HCT116 (cell line): ENCODE measurements at regions not wholly inside any gene's neighbourhood (a gene's known extent, or its start where the extent isn't known, plus 50 kb on each side); places are given as distances from the start of the nearest gene placed in this dataset.

Source experiments
- ATAC-seq: fragments of 200-7000 bp; cut with Tn5 transposase; 2 replicates; pipeline ENCODE4 v1.9.1; 2020; ENCODE audit warnings: mild to moderate bottlenecking, moderate library complexity
- BruUV-seq: library from RNA; stranded (reverse); fragments of 400-500 nt; replicated peaks from 2 replicates; lab custom pipeline; 2021; lab: Mats Ljungman, UMichigan
- CTCF ChIA-PET: fragments of 300-600 bp; sonication (Branson Sonifier 250); formaldehyde crosslinking; loops from one replicate; lab custom pipeline; 2021; ENCODE audit warnings: antibody characterized with exemption; lab: Charles Lee
- POLR2A ChIA-PET: fragments of 300-600, 350-600 bp; sonication (Branson Sonifier 250); formaldehyde crosslinking; loops from one replicate; lab custom pipeline; 2021; ENCODE audit warnings: antibody characterized with exemption; lab: Charles Lee
- RAD21 ChIA-PET, 2 experiments: fragments of 300-600 bp; sonication (Branson Sonifier 250); formaldehyde crosslinking; loops; one replicate each; lab custom pipeline; 2023; ENCODE audit warnings: low total read pairs in 2 of 2; ENCODE audit not compliant: uncharacterized antibody in 2 of 2, unreplicated experiment in 2 of 2, low non-redundant PET in 1 of 2; lab: Charles Lee
- DNase-seq: peaks from one replicate; pipeline ENCODE4 v3.0.0-alpha.2; 2010; ENCODE audit warnings: low read depth, low spot score
- H2AFZ ChIP-seq: fragments of 200-600 bp; shearing (Covaris generic), sonication (generic); 2 replicates; pipeline ENCODE4 v1.6.1; 2017; ENCODE audit warnings: low read depth, mixed run types, mixed read lengths, antibody characterized with exemption, low read length; ENCODE audit not compliant: poor library complexity, severe bottlenecking
- H3K27ac ChIP-seq: 2 replicates; pipeline ENCODE4 v1.5.1; 2012; ENCODE audit warnings: low read depth, low read length
- H3K27me3 ChIP-seq: fragments of 200-600 bp; sonication (generic); 2 replicates; pipeline ENCODE4 v1.6.1; 2016; ENCODE audit warnings: mixed run types, low read length, mixed read lengths; ENCODE audit not compliant: insufficient read depth
- H3K36me3 ChIP-seq, 2 experiments: fragments of 200-500 bp in 1 of 2; fragments of 200-600 bp in 1 of 2; sonication (Bioruptor generic) in 1 of 2; sonication (generic) in 1 of 2; 2 replicates each; pipeline versions ENCODE4 v1.5.1 to v1.6.1; 2014 to 2016; ENCODE audit warnings: low read length in 2 of 2, inconsistent platforms in 1 of 2, mixed read lengths in 1 of 2, mixed run types in 1 of 2; ENCODE audit not compliant: insufficient read depth in 2 of 2, control insufficient read depth in 1 of 2
- H3K4me1 ChIP-seq, 2 experiments: fragments of 200-600 bp in 1 of 2; sonication (generic) in 1 of 2; 2 replicates each; pipeline versions ENCODE4 v1.5.1 to v1.6.1; 2012 to 2017; ENCODE audit warnings: low read length in 2 of 2, inconsistent platforms in 1 of 2, mild to moderate bottlenecking in 1 of 2, mixed read lengths in 1 of 2, mixed run types in 1 of 2, moderate library complexity in 1 of 2; ENCODE audit not compliant: insufficient read depth in 2 of 2, control insufficient read depth in 1 of 2
- H3K4me2 ChIP-seq: fragments of 200-600 bp; sonication (generic); 2 replicates; pipeline ENCODE4 v1.6.1; 2017; ENCODE audit warnings: mixed run types, low read length, mixed read lengths
- H3K4me3 ChIP-seq, 2 experiments: fragments of 200-600 bp in 1 of 2; sonication (generic) in 1 of 2; replicated peaks in 1 of 2; 2 replicates each; pipeline ENCODE4 v1.5.1; 2011 to 2016; ENCODE audit warnings: low read length in 2 of 2, control low read depth in 1 of 2, low read depth in 1 of 2, mild to moderate bottlenecking in 1 of 2, mixed read lengths in 1 of 2, mixed run types in 1 of 2
- H3K79me2 ChIP-seq: fragments of 200-600 bp; sonication (generic); 2 replicates; pipeline ENCODE4 v1.6.1; 2017; ENCODE audit warnings: mild to moderate bottlenecking, mixed run types, low read length, moderate library complexity, mixed read lengths; ENCODE audit not compliant: insufficient read depth
- H3K9ac ChIP-seq: fragments of 200-600 bp; sonication (generic); 2 replicates; pipeline ENCODE4 v1.6.1; 2016; ENCODE audit warnings: low read length, mixed read lengths
- H3K9me2 ChIP-seq: fragments of 200-600 bp; sonication (generic), shearing (Covaris generic); 2 replicates; pipeline ENCODE4 v1.6.1; 2017; ENCODE audit warnings: mixed run types, mild to moderate bottlenecking, moderate library complexity; ENCODE audit not compliant: insufficient read depth
- H3K9me3 ChIP-seq, 2 experiments: fragments of 200-500 bp in 1 of 2; fragments of 200-600 bp in 1 of 2; sonication (Bioruptor generic) in 1 of 2; sonication (generic) in 1 of 2; 2 replicates each; pipeline ENCODE4 v1.6.1; 2014 to 2017; ENCODE audit warnings: low read length in 2 of 2, mixed read lengths in 2 of 2, inconsistent platforms in 1 of 2, low read depth in 1 of 2, mild to moderate bottlenecking in 1 of 2, mixed run types in 1 of 2, moderate library complexity in 1 of 2; ENCODE audit not compliant: control insufficient read depth in 1 of 2, insufficient read depth in 1 of 2
- H4K20me1 ChIP-seq: fragments of 200-600 bp; sonication (generic), shearing (Covaris generic); 2 replicates; pipeline ENCODE4 v1.6.1; 2017; ENCODE audit warnings: mixed run types, mild to moderate bottlenecking, moderate library complexity; ENCODE audit not compliant: insufficient read depth
- ATF3 ChIP-seq: IDR thresholded peaks from 2 replicates; pipeline ENCODE4 v1.6.1; 2012
- CBX3 ChIP-seq: IDR thresholded peaks from 2 replicates; pipeline ENCODE4 v1.6.1; 2012; ENCODE audit warnings: low read depth
- CEBPB ChIP-seq: IDR thresholded peaks from 2 replicates; pipeline ENCODE4 v1.6.1; 2012; ENCODE audit warnings: low read depth
- CTCF ChIP-seq, 3 experiments: fragments of 200-600 bp in 1 of 3; sonication (generic) in 1 of 3; IDR thresholded peaks in 2 of 3; conservative IDR thresholded peaks in 1 of 3; 2 replicates each; pipeline ENCODE4 v1.5.1; 2012 to 2017; ENCODE audit warnings: low read depth in 2 of 3, low read length in 2 of 3, antibody characterized with exemption in 1 of 3, borderline replicate concordance in 1 of 3, control low read depth in 1 of 3, mild to moderate bottlenecking in 1 of 3, mixed read lengths in 1 of 3, mixed run types in 1 of 3, moderate library complexity in 1 of 3; ENCODE audit not compliant: insufficient read depth in 1 of 3
- EGR1 ChIP-seq: IDR thresholded peaks from 2 replicates; pipeline ENCODE4 v1.6.1; 2012; ENCODE audit warnings: low read depth
- EZH2 ChIP-seq: fragments of 200-600 bp; sonication (generic); IDR thresholded peaks from 2 replicates; pipeline ENCODE4 v1.6.1; 2017; ENCODE audit warnings: antibody characterized with exemption, mixed run types
- EZH2phosphoT487 ChIP-seq: fragments of 200-600 bp; IDR thresholded peaks from 2 replicates; pipeline ENCODE4 v1.6.1; 2018; ENCODE audit warnings: antibody characterized with exemption, borderline replicate concordance
- FOSL1 ChIP-seq: IDR thresholded peaks from 2 replicates; pipeline ENCODE4 v1.6.1; 2012; ENCODE audit warnings: low read depth
- POLR2AphosphoS5 ChIP-seq: IDR thresholded peaks from 2 replicates; pipeline ENCODE4 v1.6.1; 2011; ENCODE audit warnings: mild to moderate bottlenecking, low read depth, low read length, moderate library complexity
- RAD21 ChIP-seq: IDR thresholded peaks from 2 replicates; pipeline ENCODE4 v1.6.1; 2012; ENCODE audit warnings: low read depth, mild to moderate bottlenecking
- SIN3A ChIP-seq: IDR thresholded peaks from 2 replicates; pipeline ENCODE4 v1.6.1; 2012; ENCODE audit warnings: low read depth
- SP1 ChIP-seq: IDR thresholded peaks from 2 replicates; pipeline ENCODE4 v1.6.1; 2012; ENCODE audit warnings: low read depth
- SRF ChIP-seq: IDR thresholded peaks from 2 replicates; pipeline ENCODE4 v1.6.1; 2012; ENCODE audit warnings: low read depth
- TCF7L2 ChIP-seq: IDR thresholded peaks from 2 replicates; pipeline ENCODE4 v1.7.0; 2011; ENCODE audit warnings: borderline replicate concordance, inconsistent platforms; ENCODE audit not compliant: insufficient read depth, insufficient read length; ENCODE audit errors: extremely low read depth
- YY1 ChIP-seq: IDR thresholded peaks from 2 replicates; pipeline ENCODE4 v1.6.1; 2011; ENCODE audit warnings: low read length, low read depth, moderate library complexity, mild to moderate bottlenecking; ENCODE audit not compliant: insufficient replicate concordance; ENCODE audit errors: extremely low read depth
- ZFX ChIP-seq: fragments of 450-650 bp; IDR thresholded peaks from 2 replicates; pipeline ENCODE4 v1.6.1; 2017
- intact Hi-C: fragments of 100-400 bp; cut with micrococcal nuclease; formaldehyde crosslinking; loops from 2 replicates; pipeline ENCODE4 v1.10.0; 2022
- TF ChIP-seq, protein P1 (sequence below): IDR thresholded peaks from 2 replicates; pipeline ENCODE4 v1.6.1; 2012

DNA sequence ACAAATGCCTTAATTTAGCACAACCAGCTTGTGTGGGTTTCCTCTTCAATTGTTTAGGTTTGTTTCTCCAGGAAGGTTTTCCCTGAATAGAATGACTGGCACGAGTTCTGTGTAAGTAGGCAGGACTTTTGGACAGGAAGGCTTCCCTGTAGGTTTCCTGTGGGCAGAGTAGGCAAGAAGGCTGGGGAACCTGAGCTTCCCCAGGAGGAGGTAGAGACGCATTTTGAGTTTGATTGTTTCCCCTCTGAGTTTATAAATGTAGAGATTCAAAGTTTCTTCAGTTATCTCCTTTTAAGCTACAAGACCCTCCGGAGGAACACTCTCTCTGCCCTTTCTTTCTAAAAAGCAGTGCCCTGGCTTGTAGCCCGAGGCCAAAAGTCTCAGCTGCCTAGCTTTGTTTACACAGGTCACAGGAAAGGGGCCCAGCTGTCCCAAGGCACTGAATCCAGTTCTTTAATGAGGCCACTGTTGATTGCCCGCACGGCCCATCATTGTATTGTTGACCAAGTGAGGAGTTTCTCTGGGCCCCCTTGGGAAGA is 66.6 kb upstream of the RDX start:
- H3K27ac ChIP-seq, result peak overlapping the region; percentile 63
- intact Hi-C loops, result loop anchor here (5.0 kb wide), 1 partner anchor 511 kb away; no protein-coding TSS in a partner anchor
- BruUV-seq, result TSS peak; percentile 59
- H4K20me1 ChIP-seq, result no peaks in the 10 kb centered on the region
- no peaks in the 10 kb centered on the region for H3K9me3 ChIP-seq
- RAD21 ChIA-PET, result interaction anchor here (0.8 to 1.1 kb wide), 2 partner anchors 162 kb away, joined by 3 to 4 read pairs; no protein-coding TSS in a partner anchor
- no peaks in the 10 kb centered on the region for H3K79me2 ChIP-seq
- H3K4me3 ChIP-seq, result peak overlapping the region; percentile 18 to 35
- peaks cover 38 to 39% of the 10 kb centered on the region in 2 experiments for H3K4me1 ChIP-seq
- CTCF ChIA-PET, result interaction anchor here (1.3 to 6.4 kb wide), 2 partner anchors 67 to 162 kb away, joined by 3 to 59 read pairs; no protein-coding TSS in a partner anchor
- no peaks in the 10 kb centered on the region for H3K36me3 ChIP-seq
- H3K9me2 ChIP-seq, result no peaks in the 10 kb centered on the region
- POLR2A ChIA-PET, result interaction anchor here (1.1 to 1.2 kb wide), 2 partner anchors 35 to 104 kb away, joined by 3 to 6 read pairs; no protein-coding TSS in a partner anchor
- peak overlapping the region; percentile 92 for H2AFZ ChIP-seq
- no peaks in the 10 kb centered on the region for H3K27me3 ChIP-seq
- peak overlapping the region; percentile 55 for H3K9ac ChIP-seq
- peak overlapping the region; percentile 70 for H3K4me2 ChIP-seq
- TF ChIP-seq SRF (no peak), SIN3A (0 out of 2 replicates have a peak, but pooled peaks have one; percentile 18), POLR2AphosphoS5 (peak; percentile 64; the same call in 1 of the 2 replicates), YY1 (peak; percentile 28), RAD21 (peak; percentile 12; the same call in 1 of the 2 replicates), CBX3 (peak; percentile 56; the same call in 1 of the 2 replicates), TCF7L2 (no peak), ZFX (0 out of 2 replicates have a peak, but pooled peaks have one; percentile 10)
- TF ChIP-seq, protein P1, sequence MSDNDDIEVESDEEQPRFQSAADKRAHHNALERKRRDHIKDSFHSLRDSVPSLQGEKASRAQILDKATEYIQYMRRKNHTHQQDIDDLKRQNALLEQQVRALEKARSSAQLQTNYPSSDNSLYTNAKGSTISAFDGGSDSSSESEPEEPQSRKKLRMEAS, result peak; percentile 67
- ATAC-seq, result peak; percentile 82
- peak; percentile 34 for DNase-seq

DNA sequence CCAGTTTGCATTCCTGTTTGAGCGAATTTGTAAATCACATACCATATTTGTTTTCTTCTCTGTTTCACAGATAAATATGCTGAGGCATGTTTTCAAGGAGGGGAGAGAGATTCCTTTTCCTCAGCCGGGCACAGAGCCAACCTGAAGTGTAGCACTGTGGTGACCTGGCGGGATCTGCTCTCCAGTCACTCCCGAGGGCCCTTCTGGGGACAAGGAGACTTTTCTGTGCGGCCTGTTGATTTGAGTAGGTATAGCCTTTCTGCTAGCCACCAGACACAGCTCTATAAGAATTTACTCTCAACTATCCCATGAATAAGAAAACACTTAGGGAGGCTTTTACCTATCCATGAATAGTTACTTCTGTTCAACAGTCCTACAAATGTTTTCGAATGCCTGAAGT is 63.5 kb upstream of the FDX1 start:
- no peak overlapping the region for H2AFZ ChIP-seq
- no peaks in the 10 kb centered on the region for H3K36me3 ChIP-seq
- H4K20me1 ChIP-seq, result no peaks in the 10 kb centered on the region
- no peak overlapping the region for H3K4me2 ChIP-seq
- H3K9me2 ChIP-seq, result no peaks in the 10 kb centered on the region
- DNase-seq, result no peak
- no peak for ATAC-seq
- H3K4me3 ChIP-seq, result no peak overlapping the region
- no peaks in the 10 kb centered on the region for H3K79me2 ChIP-seq
- no peaks in the 10 kb centered on the region for H3K27me3 ChIP-seq
- CTCF ChIA-PET, result interaction anchor here (6.4 kb wide), 1 partner anchor 165 kb away, joined by 59 read pairs; no protein-coding TSS in a partner anchor
- BruUV-seq, result no TSS peak
- RAD21 ChIA-PET, result no interaction called here
- no peaks in the 10 kb centered on the region for H3K9me3 ChIP-seq
- POLR2A ChIA-PET, result no interaction called here
- H3K4me1 ChIP-seq, result peaks cover 31 to 34% of the 10 kb centered on the region in 2 experiments
- H3K9ac ChIP-seq, result no peak overlapping the region
- H3K27ac ChIP-seq, result no peak overlapping the region
- intact Hi-C loops, result no loop called here
- no peak for TF ChIP-seq ATF3
- no peak for TF ChIP-seq SP1
- TF ChIP-seq CTCF (IDR thresholded peaks at IDR 0.05 in 2 of 3, conservative IDR thresholded peaks at IDR 0.05 in 1 of 3; ENCODE audit: borderline replicate concordance in 1 of 3, insufficient read depth in 1 of 3, low read depth in 2 of 3, low read length in 2 of 3), result no peak
- no peak for TF ChIP-seq SIN3A
- TF ChIP-seq YY1, result no peak
- no peak for TF ChIP-seq CEBPB
- TF ChIP-seq EZH2, result no peak
- TF ChIP-seq FOSL1, result no peak
- no peak for TF ChIP-seq ZFX
- no peak for TF ChIP-seq TCF7L2
- no peak for TF ChIP-seq EZH2phosphoT487
- no peak for TF ChIP-seq EGR1
